GM19467 (cell line): ENCODE measurements at regions not wholly inside any gene's neighbourhood (a gene's known extent, or its start where the extent isn't known, plus 50 kb on each side); places are given as distances from the start of the nearest gene placed in this dataset.
"Not testable (repeated sequence)": the region's sequence is repeated elsewhere in the genome, so short reads cannot be mapped to it uniquely, and the experiment has no call there.

Source experiments
- ATAC-seq: cut with Tn5 transposase; IDR thresholded peaks from one replicate; pipeline ENCODE4 v1.9.1; 2021; ENCODE audit warnings: mild to moderate bottlenecking, moderate library complexity; ENCODE audit not compliant: unreplicated experiment

DNA sequence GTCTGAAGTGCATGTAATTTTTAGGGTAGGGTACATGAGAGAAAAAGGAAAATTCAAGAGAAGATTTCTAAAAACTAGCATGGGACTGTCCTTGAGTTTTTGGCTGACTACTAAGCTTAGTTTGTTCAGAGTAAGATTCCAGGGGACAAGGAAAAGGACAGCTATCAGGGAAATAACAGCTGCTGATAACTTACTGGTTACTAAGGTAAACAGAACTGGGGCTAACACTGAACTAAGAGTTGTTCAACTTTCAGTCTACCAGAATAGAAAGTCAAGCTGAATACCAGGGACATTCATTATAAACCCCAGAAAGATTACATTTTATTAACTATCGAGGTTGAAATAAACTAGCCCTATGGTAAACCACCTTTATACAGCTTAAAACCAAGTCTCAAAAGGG, 261.8 kb upstream of the CYRIA start:
- no peak for ATAC-seq

DNA sequence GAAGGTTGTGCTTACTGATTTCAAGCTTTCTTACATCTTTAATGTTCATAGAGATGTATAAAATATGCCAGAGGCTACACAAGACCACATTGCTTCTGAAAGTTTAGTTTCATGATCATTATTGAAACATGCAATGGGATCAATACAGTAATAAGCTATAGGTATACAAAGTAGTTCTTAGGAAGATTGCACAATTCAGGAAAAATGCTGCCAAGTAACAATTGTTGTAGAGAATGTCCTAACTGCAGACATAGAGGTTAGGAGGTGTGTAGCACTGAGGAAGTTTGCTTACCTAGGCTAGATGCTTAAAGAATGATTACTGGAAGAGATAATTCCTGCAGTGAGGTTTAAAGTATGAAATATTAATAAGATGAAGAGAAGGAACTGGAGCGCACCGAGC, 259.5 kb upstream of the CYRIA start:
- no peak for ATAC-seq

- ATAC-seq: not testable (repeated sequence)
These were observed 249.7 kb upstream of the CYRIA start for GRCh38 chr2:16915341-16915755.

DNA sequence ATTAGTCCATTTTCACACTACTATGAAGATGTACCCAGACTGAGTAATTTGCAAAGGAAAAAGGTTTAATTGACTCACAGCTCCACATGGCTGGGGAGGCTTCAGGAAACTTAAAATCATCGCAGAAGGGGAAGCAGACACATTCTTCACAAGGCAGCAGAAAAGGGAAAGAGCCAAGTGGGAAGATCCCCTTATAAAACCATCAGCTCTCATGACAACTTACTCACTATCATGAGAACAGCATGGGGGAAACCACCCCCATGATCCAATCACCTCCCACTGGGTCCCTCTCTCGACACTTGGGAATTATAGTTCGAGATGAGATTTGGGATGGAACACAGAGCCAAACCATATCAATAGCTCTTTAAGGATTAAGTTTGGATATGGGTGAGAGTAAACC, 246.1 kb upstream of the CYRIA start:
- no peak for ATAC-seq

- ATAC-seq: no peak
These were observed 243.0 kb upstream of the CYRIA start for GRCh38 chr2:16908656-16909055.

DNA sequence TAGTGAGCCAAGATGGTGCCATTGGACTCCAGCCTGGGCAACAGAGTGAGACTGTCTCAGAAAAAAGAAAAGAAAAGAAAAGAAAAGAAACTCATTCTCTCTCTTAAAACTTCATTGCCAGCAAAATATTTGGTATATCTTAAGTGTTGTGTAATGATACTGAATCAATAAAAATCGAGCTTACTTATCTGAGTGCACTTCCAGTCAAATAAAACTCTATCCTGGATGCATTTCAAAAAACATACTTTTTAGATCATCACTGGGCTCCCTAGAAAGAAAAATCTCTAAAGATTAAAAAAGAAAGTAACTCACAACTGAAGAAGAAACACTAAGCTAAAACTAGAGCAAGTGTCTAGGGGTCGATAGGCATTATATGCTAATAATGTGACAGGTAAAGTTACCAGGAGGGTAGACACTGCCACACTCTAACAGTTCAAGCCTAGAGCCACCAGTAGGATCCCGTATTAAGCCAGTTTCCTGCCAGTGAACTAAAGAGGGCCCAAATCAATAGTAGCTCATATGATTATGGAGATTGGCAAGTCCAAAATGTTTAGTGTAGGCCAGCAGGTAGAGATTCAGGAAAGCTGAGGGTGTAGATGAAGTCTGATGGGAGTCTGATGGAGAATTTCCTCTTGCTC, 242.1 kb upstream of the CYRIA start:
- ATAC-seq: no peak

- not testable (repeated sequence) for ATAC-seq
These were observed 239.7 kb upstream of the CYRIA start for GRCh38 chr2:16905325-16905724.

GRCh38 chr2:16900405-16901025, 234.9 kb upstream of the CYRIA start:
- ATAC-seq: peak; percentile 83

DNA sequence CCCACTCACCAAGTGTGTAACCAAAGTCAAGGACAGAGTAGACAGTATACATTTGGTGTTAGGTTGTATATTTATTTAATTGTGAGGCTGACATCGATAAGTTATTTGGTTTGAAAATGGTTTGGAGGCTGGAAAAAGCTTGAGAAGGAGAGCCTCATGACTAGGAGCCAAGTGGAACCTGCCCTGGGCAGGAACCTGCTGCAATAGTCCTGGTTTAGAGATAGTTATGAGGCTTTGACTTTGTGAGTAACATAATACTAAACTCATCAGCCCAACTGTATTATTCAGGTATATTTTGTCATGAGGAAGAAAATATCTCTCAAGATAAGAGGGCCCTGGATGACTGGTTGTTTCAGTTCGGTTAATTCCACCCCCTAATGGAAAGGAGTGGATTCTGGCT, 234.3 kb upstream of the CYRIA start:
- no peak for ATAC-seq

- ATAC-seq: no peak
These were observed 224.4 kb upstream of the CYRIA start for GRCh38 chr2:16890081-16890480.

GRCh38 chr2:16885027-16885426, 219.4 kb upstream of the CYRIA start:
- ATAC-seq: no peak

- no peak for ATAC-seq
These were observed 217.1 kb upstream of the CYRIA start for GRCh38 chr2:16882706-16883105.

DNA sequence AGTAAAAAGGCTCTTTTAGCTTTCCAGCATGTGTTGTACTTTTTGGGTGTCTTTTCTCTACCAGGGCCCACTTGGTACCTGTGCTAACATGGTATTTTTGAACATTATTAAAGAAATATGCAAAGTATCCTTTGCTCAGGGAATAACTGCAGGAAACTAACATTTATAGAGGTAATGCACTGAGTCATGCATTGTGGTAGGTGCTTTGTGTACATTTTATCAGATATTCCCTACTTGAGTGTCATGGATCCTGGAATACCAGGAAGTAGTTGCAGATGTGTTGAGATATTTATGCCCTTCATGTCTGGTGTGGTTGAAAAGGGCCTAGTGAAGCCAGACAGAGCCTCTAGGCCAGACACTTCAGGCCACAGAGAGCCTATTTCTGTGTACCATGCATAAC, 215.5 kb upstream of the CYRIA start:
- ATAC-seq: no peak

GRCh38 chr2:16871411-16871810, 205.8 kb upstream of the CYRIA start:
- ATAC-seq: no peak

DNA sequence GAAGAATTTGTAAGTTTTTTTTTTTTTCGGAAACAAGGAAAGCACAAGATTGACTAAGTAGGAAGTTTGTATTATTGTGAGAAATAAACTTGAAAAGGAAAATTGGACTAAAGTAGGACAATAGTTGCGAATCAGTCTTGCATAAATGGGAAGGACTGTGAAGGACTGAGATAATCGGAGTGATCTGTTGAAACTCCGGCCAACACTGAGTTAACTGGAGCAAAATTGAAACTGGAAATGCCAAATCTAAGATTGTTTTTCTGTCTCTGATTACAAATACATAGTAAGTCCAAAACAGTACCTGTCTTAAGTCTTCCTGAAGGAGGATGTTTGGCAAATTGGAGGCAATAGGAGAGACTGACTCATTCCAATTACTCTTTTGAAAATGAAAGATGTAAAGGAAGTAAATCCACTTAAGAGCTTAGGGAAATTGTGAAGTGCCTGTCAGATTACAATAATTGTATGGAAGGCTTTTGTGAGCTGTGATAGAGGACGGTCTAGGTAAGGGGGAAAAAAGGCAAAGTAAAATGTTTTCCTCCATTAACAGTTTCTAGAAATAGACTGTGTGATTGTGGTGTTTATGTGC, 204.9 kb upstream of the CYRIA start:
- no peak for ATAC-seq

GRCh38 chr2:16869711-16870110, 204.1 kb upstream of the CYRIA start:
- ATAC-seq: no peak

GRCh38 chr2:16862471-16862870, 196.8 kb upstream of the CYRIA start:
- ATAC-seq: no peak

- no peak for ATAC-seq
These were observed 195.9 kb upstream of the CYRIA start for GRCh38 chr2:16861530-16861929.

DNA sequence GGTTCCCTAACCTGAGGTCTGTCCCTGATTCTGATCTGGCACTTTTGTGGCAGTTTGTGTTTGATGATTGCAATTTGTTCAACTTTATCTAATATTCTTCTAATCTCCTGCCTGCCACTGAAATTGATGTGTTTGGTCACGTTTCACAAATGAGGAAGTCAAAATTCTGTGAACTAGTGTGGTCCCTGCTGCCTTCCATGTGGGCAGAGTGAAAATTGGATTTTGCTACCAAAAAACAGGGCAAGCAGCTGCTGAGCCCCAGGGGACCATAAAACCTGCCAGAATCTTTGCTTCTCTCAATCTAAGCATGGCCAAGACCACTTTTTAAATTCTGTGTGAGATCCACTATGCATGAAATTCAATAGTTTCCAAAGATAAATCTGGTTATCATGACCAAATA, 195.5 kb upstream of the CYRIA start:
- no peak for ATAC-seq

DNA sequence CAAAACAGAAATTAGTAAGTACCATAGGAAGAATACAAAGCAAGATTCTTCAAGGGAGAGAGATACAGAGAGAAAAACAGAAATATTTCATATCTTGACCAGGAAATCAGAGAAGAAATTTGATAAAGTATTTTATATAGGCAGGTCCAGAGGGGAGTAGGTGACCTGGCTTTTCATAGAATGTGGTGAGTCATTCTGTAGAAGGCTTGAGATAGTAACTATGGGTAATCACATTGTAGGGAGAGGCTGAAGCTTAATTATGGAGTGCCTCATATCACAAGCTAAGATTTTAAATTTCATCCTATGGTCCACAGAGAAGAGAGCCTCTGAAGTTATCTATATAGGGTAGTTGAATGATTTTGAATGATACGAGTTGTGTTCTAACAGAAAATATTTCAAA, 195.0 kb upstream of the CYRIA start:
- no peak for ATAC-seq

GRCh38 chr2:16855183-16855582, 189.5 kb upstream of the CYRIA start:
- ATAC-seq: no peak

DNA sequence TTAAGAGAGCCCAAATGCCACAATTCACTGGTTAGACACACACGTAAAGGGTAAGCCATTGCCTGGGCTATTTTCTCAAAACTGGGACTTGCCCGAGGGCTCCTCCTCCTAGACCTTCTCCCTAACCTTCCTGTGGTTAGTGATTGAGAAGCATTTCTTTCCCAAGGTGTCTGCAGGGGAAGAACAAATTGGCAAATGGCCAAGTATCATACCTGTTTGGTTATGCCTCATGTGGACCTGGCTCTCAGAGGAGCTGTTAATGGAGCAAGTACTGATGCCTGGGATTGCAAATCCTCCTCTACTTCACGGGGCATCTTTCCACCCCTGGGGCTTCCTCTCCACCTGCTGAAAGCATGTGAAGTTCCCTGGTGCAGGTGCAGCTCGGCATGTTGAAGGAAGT, 187.5 kb upstream of the CYRIA start:
- no peak for ATAC-seq

DNA sequence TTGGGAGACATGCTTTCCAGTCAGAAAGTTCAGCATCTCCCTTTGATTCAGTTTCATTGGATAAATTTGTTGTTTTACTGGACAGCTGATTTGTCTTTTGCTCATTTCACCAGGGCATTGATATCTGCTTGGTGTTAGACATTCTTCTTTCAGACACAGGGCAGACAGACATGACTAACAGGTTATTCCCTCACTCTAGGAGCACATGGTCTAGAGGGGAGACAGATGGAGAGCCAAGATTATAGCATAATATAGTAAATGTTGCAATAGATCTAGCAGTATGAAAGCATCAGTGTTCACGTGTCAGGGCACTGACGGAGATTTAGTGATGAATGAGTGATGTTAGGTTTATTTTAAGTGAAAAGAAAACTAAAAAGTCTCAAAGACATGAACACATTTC, 187.0 kb upstream of the CYRIA start:
- no peak for ATAC-seq
